NCI-H510A treated with DMSO at 0.1 percent for 48 hours (cell line): ENCODE measurements at regions not wholly inside any gene's neighbourhood (a gene's known extent, or its start where the extent isn't known, plus 50 kb on each side); places are given as distances from the start of the nearest gene placed in this dataset.
"Not testable (repeated sequence)": the region's sequence is repeated elsewhere in the genome, so short reads cannot be mapped to it uniquely, and the experiment has no call there.

Experiments
- DNase-seq: peaks from one replicate; lab custom pipeline; 2025; lab: John Stamatoyannopoulos, UW

DNA sequence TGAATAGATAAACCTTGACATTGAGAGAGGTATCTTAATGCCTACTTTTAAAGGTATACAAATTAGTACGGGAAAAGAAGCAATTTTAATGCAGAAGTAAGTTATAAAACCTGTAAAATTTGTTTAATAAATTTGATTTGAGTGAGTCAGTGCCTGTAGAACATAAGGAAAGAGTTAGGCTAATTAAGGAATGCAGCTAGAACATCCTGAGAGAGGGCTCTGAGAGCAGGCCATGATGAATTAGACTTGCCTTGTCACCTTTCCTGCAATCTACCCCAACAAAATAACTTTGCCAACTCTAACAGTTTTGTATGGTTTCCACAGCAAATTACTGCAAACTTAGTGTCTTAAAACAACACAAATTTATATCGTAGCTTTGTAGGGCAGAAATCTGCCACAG, 700.8 kb downstream of the RFPL4B start:
- no peak for DNase-seq

DNA sequence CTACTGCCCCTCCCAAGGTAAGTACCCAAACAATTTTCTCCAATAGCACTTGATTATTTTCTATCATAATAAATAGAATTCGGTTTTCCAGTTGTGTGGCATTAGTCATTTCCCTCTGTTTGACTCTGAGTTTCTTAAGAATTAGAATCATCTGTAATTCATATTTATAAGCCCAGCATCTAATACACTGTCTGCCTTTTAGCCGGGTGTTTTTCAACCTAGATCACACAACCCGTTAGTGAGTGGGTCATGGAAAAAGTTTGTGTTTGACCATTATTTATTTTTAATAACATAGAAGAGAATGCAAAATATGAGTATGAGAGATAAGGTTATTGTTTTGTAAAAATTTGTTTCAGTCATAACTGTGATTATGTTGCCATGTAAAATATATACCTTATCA, 701.6 kb downstream of the RFPL4B start:
- no peak for DNase-seq

DNA sequence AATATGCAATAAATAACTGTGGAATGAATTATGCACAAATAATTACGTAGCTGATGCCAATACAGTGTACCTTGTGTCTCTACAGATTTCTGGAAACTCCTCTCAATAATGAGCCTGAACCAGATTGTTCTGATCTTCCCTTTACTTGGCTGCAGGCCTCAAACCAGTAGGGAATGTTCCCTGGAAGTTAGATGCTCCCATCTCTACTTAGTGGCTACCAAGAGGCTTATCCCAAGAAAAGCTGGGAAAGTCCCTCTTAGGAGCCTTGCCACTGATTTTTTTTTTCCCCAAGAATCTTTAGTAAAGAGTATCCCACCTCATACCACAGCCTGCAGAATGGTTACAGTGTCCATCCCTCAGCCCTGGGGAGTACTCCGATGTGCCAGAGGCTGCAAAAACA, 702.1 kb downstream of the RFPL4B start:
- no peak for DNase-seq

DNA sequence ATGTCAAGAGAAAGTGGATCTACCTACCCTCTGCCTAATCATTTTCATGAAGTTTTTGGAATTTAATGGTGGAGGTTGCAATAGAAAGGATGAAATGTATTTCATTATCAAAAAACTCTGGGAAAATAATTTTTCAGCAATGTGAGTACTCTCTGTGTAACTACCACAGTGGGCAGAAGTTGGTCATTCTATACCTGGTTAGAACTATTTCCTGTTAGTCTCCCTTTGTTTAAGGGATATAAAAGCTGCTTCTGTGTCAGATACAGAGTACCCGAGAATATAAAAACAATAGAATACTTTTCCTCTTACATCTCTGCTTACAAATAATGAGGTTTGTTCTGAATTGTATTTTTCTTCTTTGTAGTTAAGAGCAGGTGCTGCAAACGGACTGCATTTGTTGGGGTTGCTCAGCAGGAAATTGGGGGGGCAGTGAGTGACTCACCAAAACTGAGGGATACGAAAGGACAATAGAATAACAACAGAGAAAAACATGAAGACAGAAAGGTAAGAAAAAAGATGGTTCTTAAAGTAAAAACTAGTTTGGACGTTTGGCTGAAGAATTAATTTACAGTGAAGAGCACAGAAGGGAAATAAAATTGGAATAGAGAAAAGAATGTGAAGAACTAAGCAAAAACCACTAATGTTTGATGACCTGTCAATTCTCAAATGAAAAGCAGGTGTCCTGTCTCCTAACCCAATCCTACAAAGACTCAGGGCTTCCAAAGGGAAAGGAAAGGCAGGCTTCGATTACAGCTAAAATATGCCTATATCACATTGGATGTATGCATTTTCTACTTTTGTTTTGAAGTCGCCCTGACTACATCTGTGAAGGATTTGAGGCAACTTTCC, 703.1 kb downstream of the RFPL4B start:
- DNase-seq, result no peak

DNA sequence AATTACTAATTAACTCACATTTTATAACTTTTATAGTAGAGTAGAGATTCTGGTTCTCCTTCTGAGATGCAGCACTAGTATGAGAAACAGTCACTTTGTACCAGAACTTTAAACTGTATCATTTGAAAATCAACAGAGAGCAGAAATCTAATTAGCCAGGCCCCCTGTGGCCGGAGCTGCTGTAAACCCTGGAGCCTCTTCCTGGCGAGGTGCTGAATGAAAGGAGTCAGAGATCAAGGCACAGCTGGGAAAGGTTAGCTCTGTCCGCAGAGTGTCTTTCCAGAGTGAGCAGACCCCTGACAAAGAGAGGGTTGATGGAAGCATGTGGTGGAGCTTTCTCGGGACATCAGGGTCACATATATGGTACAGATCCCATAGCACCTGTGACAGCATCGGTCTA, 703.8 kb downstream of the RFPL4B start:
- no peak for DNase-seq

DNA sequence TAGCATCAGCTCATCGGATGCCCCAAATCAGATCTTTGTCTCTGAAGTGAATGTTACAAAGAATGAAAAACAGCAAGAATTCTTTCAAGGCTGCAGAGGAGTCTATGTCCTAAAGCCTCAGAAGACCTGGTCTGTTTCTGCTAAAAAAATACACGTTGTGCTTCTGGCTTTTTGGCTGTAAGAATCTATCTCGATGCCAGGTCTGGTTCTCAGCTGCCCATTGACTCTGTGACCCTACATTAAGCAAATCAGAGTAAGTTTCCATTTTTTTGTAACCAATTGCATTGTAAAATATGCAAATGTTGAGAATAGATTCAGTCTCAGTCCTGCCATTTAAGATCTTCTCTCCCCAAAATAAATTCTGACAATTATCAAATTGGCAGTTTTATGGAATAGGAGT, 705.4 kb downstream of the RFPL4B start:
- DNase-seq, result no peak

DNA sequence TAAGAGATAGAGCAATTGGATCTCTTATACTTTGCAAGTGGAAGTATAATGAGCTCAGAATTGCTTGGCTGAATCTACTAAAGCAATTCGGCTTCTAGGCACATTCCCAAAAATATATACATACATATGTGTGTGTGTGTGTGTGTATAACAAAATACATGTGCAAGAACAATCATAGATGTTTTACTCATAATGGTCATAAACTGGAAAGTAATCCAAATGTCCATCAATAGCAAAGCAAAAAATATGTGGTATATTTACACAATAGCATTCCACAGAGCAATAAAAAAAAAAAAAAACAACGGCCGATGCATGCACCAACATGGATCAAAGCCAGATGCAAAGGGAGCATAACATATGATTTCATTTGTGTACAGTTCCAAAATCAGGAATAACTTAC, 707.9 kb downstream of the RFPL4B start:
- DNase-seq, result no peak

DNA sequence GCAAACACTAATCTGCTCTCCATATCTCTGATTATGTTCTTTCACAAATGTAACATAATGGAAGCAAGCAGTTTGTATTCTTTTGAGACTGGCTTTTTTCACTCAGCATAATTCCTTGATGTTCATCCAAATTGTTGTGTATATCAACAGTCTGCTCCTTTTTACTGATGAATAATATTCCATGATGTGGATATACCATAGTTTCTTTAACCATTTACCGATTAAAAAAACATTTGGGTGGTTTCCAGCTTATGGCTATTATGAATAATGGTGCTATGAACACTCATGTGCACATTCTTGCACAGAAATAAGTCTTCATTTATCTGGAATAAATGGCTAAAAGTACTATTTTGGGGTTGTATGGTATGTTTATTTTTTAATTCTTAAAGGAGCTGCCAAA, 708.9 kb downstream of the RFPL4B start:
- no peak for DNase-seq

DNA sequence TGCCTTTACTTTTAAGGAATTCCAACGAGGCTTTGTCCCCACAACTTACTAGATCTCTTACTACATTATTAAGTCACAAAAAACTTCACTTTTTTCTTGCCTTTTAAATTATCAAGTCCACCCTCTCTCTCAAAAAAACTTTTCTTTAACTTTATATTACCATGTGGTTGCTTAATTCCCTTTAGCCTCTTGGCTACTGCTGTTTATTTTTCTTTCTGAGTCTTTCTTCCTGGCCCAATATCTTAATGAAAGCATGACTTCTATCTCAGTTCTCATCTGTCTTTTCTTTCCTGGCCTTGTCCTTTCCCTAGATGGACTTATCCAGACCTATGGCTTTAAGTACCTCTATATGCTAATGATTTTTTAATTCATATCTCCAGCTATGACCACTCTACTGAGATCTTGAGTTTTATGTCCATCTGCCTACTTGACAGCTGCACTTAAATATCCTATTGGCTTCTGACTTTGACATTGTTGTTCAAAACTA, 710.5 kb downstream of the RFPL4B start:
- no peak for DNase-seq

DNA sequence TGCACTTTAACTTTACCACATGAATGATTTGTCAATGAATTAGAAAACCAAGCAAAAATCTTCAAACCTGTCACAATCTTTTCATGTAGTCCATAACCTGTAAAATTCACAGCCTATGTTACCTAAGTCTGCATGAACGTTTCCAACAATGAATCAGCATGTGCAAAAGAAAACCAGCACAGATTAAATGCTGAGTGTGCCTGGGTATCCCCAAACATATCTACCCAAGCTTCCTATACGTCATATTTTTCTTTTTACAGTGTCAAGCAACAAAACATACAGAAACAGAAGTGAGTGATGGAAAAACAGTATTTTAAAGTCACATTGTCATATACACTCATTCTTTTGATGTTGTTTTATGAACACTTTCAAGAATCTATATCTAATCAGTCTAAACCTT, 713.5 kb downstream of the RFPL4B start:
- DNase-seq, result no peak

DNA sequence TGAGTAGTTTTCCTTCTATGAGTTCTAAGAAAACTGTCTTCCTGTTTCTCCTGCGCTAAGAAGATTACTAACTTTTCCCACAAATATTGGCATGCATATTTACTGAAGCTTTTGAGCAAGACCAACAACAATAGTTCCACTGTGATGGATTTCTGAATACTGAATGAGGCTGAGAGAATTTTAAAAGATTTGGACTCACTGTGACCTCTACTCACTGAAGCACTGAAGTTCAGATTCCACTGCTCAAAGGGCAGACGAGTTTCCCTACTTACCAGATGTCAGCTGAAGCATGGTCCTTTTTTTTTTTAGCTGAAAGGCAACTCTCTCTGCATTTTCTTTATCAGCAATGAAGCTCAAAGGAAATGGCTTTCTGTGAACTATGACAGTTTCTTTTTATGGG, 718.5 kb downstream of the RFPL4B start:
- no peak for DNase-seq

DNA sequence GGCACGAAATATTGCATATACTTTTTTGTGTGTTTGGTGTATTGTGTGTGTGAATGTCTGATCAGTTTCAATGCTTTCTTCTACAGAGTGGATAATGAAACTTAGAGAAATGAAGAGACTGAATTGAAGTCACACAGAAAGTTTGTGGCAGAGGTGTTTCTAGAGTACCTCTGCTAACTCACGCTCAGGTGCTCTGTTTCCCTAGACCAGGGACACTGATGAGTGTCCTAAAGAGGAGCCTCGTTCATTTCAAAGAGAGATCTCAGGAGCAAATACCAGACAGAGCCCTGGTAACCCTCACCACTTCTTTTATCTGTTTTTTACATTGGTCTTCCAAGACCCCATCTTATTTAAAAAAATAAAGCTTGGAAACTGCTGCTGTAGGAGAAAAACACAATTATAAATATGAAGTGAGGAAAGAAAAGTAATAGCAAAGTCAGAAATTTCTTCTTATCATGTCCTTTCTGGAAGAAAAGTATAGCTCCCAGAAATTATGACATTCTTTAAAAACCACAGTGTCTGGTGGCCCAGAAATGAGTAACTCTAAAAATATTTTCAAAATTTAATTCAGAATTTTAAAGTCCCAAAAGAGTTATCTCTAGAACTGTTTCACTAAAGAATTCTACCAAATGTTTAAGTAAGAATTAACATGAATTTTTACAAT, 720.6 kb downstream of the RFPL4B start:
- DNase-seq, result no peak

DNA sequence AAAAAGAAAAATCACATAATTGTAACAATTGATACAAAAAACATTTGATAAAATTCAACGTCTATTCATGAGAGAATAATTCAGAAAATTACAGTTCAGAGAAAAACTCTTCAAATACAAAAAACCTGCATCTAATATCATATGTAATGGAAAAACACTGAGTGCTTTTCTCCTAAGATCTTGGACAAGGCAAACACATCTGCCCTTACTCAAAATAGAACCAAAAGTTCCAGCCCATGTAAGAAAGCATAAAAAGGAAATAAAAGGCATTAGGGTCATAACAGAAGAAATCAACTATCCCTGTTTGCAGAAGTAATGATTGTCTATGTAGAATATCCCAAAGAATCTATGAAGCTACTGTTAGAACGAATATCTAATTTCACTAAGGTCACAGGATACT, 721.4 kb downstream of the RFPL4B start:
- DNase-seq, result no peak

DNA sequence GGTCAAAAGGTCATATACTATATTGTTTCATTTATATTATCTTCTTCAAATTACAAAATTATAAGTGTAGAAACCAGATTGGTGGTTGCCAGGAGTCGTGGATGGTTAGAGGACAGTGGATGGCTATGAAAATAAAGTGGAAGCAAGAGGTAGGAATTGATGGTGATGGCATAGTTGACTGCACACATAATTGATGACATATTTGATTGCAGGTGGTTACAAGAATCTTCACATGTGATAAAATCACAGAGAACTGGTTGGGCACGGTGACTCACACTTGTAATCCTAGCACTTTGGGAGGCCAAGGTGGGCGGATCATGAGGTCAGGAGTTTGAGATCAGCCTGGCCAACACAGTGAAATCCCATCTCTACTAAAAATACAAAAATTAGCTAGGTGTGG, 723.6 kb downstream of the RFPL4B start:
- not testable (repeated sequence) for DNase-seq

DNA sequence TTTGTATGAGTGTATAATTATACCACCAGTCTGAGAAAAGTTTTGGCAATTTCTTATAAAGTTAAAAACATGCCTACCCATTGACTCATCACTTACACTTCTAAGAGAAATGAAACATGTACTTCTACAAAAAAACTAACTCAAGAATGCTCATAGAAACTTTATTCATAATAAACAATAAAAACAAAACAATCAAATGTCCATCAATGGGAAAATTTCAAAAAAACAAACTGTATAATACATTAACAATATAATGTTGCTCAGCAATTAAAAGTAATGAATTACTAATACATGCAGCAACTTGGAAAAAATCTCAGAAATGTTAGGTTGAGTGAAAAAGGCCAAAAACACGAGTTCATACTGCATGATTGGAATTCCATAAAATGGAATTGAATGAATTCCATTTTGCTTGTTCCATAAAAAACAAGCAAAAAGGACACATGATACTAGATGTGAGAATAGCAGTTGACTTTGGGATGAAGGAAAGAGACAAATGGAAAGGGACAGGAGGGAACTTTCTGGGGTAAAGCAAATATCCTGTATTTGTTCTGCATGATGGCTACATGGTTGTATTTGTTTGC, 726.6 kb downstream of the RFPL4B start:
- DNase-seq, result peak; percentile 2

DNA sequence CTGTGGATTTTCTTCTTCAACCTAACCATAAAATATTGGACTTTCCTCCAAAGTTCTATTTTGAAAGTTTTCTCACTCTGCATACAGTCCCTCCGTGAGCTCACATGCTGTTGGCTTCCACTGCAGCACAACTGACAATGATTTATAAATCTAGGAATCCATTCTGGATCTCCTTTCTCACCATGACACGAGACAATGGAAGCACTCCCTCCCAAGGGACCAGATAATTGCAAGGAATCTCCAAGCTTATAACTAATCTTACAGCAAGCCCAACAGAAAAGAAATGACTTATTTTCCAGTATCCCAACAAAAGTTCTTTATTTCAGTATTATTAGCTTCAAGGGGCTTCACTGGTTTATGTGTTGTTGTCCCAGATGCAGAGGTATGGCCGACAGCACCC, 729.0 kb downstream of the RFPL4B start:
- DNase-seq, result no peak

DNA sequence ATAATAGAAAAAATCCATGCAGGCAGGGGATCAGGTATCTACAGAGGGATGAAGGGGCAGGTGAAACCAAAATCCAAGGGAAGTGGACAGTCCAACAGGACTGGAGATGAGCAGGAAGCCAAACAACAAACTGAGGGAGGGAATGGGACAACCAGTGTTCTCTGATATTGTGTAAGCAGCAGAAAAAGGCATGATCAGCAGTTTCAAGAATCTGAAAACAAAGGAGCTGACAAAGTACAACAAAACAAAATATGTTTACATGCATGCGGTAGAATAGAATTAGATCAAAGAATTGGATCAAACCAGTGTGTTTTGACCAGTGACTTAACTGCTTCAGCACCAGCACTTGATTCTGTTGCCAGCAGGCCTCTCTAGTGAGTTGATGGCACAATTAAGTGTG, 729.7 kb downstream of the RFPL4B start:
- no peak for DNase-seq

DNA sequence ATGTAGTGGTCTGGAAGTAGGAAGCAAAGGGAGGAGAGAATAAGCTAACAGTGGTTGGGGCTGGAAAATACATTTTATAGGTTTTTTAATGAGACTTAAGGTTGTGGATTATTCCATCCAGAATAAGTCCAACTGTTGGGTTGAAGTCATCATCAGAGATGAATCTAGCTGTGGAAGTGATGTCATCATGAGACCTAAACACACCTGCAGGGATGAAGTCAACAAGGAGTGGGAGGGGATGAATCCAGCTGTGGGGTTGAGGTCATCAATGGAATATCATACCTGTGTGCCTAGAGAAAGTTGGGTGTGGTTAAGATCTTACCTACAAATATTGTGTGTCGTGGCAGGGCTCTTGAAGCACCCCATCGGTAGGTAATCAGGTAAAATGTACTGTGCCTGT, 730.7 kb downstream of the RFPL4B start:
- no peak for DNase-seq

DNA sequence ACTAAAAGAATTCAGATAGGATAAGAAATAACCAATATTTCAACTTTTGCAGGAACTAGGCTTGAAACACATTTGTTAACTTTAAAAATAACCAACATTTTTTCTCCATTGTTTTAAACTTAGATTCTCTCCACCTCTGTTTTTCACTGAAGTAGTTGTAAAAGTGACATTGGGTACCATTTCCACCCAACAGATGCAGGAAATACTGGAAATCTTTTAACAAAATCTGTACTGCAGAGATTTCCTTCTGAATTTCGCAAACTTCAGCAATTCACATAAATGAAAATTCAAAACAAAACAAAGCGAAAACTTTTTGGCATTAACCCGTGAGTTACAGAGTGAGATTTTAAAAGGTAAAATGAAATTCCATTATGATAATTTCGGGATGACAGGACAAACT, 731.7 kb downstream of the RFPL4B start:
- DNase-seq, result no peak

DNA sequence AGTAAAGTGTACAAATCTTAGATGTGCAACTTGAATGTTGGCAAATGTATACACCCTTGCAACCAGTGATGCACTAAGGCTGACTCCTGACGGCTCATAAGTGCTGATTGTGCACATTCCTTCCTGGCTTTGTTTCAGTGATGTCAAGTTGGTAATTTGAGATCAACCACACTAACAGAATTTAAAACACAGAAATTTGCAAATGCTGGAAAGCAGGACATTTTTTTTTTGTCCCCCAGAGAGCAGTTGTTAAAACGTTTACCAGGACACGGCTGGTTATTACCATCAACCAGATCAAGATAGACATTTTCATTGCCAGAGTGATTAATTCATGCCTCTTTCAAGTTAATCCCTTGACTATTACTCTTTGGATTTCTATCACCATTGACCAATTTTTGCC, 735.6 kb downstream of the RFPL4B start:
- DNase-seq, result no peak

DNA sequence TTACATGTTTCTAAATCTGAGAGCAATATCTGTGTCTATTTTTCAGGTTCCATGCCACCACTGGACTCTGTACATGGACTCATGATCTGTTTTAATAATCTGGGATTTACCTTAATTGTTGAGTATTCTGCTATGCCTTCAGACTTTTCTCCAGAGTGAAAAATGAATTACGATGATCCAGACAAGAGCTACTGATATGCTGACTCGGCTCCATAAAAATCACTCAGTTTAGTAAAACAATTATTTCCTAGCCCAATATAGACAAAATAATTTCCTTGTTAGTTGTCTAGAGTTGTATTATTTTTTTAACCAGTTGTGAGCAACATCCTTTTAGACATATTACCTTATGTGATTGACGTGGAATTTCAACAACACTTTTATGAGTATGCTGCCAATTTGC, 736.8 kb downstream of the RFPL4B start:
- no peak for DNase-seq

DNA sequence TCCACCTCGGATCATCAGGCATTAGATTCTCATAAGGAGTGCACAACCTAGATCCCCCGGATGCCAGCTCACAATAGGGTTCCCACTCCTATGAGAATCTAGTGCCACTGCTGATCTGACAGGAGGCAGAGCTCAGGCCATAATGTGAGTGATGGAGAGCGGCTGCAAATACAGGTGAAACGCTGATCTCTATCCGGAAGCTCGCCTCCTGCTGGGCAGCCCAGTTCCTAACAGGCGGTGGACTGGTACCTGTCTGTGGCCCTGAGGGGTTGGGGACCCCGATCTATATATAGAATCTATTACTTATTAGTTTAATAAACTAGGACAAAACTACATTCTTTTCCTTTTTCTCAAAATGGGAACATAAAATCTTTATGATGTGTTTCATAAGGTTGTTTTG, 741.9 kb downstream of the RFPL4B start:
- DNase-seq, result no peak

DNA sequence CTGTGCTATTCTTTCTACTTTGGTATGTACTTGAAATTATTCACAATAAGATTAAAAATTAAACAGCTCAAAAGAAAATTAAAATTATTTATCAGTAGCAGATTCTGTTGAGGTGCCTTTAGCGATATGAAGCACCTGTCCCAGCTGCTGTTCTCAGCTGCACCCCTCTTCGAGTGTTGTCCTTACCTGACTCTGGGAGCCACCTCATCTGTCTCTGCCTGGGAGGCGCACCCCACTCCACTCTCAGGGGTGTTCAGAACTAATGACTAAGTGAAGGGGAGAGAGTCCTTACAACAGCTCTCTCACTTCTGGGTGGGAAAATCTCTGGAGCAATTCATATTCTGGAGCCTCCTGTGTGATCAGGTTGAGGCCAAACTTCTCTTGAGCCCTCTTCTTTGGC, 745.7 kb downstream of the RFPL4B start:
- no peak for DNase-seq
